ENCODE measurements at regions not wholly inside any gene's neighbourhood (a gene's known extent, or its start where the extent isn't known, plus 50 kb on each side); places are given as distances from the start of the nearest gene placed in this dataset.

DNA sequence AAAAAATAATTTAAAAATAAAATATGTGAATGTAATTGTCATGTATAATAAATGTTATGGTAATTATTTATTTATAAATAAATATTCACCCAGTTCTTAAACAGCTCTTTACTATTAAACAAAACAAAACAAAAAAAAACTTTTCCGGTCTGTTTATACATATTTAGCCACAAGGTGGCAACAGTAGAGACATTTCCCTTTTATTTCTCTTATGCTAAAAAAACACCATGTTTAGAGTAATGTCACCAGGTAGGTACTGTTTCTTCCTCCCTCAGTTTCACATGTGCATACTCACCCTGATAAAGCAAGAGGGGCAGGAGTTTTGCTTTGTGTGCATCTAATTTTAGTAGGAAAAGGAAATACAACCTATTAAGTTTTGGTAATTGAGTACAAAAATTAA, 610.4 kb upstream of the IMPG1 start:
- Histone ChIP-seq H3K9me3 (no peaks in the 10 kb centered on the region), H3K36me3 (no peaks in the 10 kb centered on the region), H3K27ac (no peak overlapping the region), H3K27me3 (no peaks in the 10 kb centered on the region), H3K4me3 (no peak overlapping the region), H3K4me1 (no peaks in the 10 kb centered on the region)
- intact Hi-C loops (cut with DNase I), result no loop called here
- ATAC-seq (no peak), DNase-seq (no peak)
- TF ChIP-seq, protein P1, sequence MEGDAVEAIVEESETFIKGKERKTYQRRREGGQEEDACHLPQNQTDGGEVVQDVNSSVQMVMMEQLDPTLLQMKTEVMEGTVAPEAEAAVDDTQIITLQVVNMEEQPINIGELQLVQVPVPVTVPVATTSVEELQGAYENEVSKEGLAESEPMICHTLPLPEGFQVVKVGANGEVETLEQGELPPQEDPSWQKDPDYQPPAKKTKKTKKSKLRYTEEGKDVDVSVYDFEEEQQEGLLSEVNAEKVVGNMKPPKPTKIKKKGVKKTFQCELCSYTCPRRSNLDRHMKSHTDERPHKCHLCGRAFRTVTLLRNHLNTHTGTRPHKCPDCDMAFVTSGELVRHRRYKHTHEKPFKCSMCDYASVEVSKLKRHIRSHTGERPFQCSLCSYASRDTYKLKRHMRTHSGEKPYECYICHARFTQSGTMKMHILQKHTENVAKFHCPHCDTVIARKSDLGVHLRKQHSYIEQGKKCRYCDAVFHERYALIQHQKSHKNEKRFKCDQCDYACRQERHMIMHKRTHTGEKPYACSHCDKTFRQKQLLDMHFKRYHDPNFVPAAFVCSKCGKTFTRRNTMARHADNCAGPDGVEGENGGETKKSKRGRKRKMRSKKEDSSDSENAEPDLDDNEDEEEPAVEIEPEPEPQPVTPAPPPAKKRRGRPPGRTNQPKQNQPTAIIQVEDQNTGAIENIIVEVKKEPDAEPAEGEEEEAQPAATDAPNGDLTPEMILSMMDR (IDR thresholded peaks at IDR 0.05), result peak; percentile 33

DNA sequence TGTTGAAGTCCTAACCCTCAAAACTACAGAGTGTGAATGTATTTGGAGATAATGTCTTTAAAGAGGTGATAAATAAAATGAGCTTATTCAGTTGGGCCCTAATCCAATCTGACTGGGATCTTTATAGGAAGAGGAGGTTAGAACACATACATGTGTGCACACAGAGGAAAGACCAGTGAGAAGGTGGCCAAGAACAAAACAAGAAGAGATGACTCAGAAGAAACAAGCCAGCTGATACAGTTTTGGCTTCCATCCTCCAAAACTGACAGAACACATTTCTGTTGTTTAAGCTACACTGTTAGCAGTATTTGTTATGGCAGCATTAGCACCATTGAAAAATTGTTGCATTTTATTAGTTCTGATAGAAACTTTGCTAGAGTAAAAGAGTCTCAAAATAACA, 609.3 kb upstream of the IMPG1 start:
- DNase-seq, result no peak
- TF ChIP-seq, protein P1 (IDR thresholded peaks at IDR 0.05), result no peak
- Histone ChIP-seq H3K27ac (no peak overlapping the region), H3K27me3 (no peaks in the 10 kb centered on the region), H3K4me3 (no peak overlapping the region), H3K9me3 (no peaks in the 10 kb centered on the region), H3K4me1 (no peaks in the 10 kb centered on the region), H3K36me3 (no peaks in the 10 kb centered on the region)
- intact Hi-C loops (cut with DNase I), result no loop called here
- ATAC-seq, result no peak

DNA sequence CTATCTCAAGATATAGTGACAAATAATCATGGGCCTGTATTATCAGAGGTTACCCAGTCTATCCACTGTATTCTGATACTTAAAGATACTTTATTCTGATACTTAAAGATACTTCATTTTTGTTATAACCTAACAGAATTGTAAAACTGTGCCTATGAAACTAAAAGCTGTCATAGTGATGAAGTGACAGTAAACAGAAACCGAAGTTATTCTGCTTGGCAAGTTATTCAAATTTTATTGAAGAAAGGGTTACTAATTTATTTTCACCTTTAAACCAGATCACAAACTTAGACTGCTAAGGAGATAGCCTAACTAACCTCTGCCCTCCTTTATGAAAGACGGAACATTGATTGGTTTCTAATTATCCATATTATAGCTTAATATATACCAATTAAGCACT, 604.6 kb upstream of the IMPG1 start:
- DNase-seq, result no peak
- H3K4me1 ChIP-seq, result no peaks in the 10 kb centered on the region
- no peak for ATAC-seq
- intact Hi-C loops (cut with DNase I), result no loop called here
- TF ChIP-seq, protein P1 (IDR thresholded peaks at IDR 0.05), result no peak
- H3K9me3 ChIP-seq, result no peaks in the 10 kb centered on the region
- H3K27me3 ChIP-seq, result no peaks in the 10 kb centered on the region
- H3K36me3 ChIP-seq, result no peaks in the 10 kb centered on the region
- no peak overlapping the region for H3K27ac ChIP-seq
- no peak overlapping the region for H3K4me3 ChIP-seq

DNA sequence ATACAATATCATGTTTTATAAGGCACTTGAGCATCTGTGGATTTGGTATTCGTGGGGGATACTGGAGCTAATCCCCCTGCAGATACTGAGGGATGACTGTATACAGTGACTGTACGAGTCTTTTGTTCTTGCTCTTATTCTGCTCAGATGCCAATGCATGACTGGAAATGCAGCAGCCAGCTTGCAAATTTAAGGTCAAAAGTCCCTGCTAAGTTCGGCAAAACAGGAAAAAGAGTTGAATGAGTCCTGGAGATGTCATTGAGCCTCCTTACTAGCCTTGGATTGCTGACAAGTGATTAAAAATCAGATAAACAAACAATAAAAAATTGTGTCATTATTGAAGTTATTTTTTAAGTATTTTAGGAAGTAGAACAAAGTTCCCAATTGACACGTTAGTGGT, 599.3 kb upstream of the IMPG1 start:
- no peak overlapping the region for H3K4me3 ChIP-seq
- ATAC-seq, result no peak
- H3K36me3 ChIP-seq, result no peaks in the 10 kb centered on the region
- TF ChIP-seq, protein P1 (IDR thresholded peaks at IDR 0.05), result no peak
- no peaks in the 10 kb centered on the region for H3K27me3 ChIP-seq
- H3K4me1 ChIP-seq, result no peaks in the 10 kb centered on the region
- H3K9me3 ChIP-seq, result no peaks in the 10 kb centered on the region
- no peak for DNase-seq
- intact Hi-C loops (cut with DNase I), result no loop called here
- no peak overlapping the region for H3K27ac ChIP-seq

DNA sequence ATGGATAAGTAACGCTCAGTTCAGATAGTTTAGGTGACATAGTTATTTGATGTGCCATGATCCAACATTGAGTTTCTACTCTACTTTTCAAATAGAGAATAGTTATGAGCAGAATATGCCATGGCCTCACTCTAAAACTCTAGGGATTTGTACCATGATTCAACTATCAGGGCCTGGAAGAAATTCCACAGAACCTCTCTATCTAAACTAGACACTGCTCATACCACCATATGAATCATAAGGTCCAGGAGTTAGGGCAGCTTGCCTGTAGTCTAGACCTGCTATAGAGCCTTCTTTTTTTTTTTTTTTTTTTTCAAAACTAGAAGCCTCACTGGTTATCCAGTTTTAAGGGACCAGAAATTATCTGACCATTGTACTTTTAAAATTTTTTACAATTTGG, 571.8 kb upstream of the IMPG1 start:
- Histone ChIP-seq H3K4me1 (no peaks in the 10 kb centered on the region), H3K27me3 (no peaks in the 10 kb centered on the region), H3K36me3 (no peaks in the 10 kb centered on the region), H3K27ac (no peak overlapping the region), H3K9me3 (no peaks in the 10 kb centered on the region), H3K4me3 (no peak overlapping the region)
- intact Hi-C loops (cut with DNase I), result no loop called here
- no peak for DNase-seq
- TF ChIP-seq, protein P1 (IDR thresholded peaks at IDR 0.05), result no peak
- no peak for ATAC-seq

DNA sequence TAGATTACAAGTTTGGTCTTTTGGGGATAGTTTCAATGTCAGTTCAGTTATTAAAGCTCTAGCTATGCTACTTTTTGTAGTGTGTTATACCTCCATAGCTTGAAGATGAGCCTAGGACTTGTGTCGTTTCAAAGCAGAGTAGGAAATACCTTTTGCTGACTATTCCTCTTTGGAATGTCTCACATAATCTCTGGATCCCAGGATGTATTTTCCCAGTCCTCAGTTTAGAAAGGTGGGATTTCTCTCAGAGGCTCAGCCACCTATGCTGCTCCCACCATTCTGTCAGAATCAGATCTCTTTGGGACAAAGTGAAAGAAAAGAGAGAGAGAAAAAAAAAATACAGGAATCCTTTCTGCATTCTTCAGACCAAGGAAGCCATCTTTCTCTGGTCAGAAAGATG, 567.5 kb upstream of the IMPG1 start:
- Histone ChIP-seq H3K36me3 (no peaks in the 10 kb centered on the region), H3K9me3 (no peaks in the 10 kb centered on the region), H3K27me3 (no peaks in the 10 kb centered on the region), H3K4me3 (no peak overlapping the region), H3K27ac (no peak overlapping the region), H3K4me1 (no peaks in the 10 kb centered on the region)
- DNase-seq, result no peak
- TF ChIP-seq, protein P1 (IDR thresholded peaks at IDR 0.05), result no peak
- no peak for ATAC-seq
- intact Hi-C loops (cut with DNase I), result no loop called here
